GM12864 (cell line): ENCODE measurements at regions not wholly inside any gene's neighbourhood (a gene's known extent, or its start where the extent isn't known, plus 50 kb on each side); places are given as distances from the start of the nearest gene placed in this dataset.

Experiments
- DNase-seq: peaks from one replicate; pipeline ENCODE4 v3.0.0-alpha.2; 2011; ENCODE audit warnings: low read depth
- H3K4me3 ChIP-seq: 2 replicates; pipeline ENCODE4 v1.5.1; 2011; ENCODE audit warnings: mild to moderate bottlenecking, low read depth, low read length, control low read depth
- CTCF ChIP-seq: IDR thresholded peaks from 2 replicates; pipeline ENCODE4 v1.5.1; 2011; ENCODE audit warnings: low read depth, mild to moderate bottlenecking, moderate library complexity, low read length, control low read depth, inconsistent platforms; ENCODE audit errors: missing control alignments

DNA sequence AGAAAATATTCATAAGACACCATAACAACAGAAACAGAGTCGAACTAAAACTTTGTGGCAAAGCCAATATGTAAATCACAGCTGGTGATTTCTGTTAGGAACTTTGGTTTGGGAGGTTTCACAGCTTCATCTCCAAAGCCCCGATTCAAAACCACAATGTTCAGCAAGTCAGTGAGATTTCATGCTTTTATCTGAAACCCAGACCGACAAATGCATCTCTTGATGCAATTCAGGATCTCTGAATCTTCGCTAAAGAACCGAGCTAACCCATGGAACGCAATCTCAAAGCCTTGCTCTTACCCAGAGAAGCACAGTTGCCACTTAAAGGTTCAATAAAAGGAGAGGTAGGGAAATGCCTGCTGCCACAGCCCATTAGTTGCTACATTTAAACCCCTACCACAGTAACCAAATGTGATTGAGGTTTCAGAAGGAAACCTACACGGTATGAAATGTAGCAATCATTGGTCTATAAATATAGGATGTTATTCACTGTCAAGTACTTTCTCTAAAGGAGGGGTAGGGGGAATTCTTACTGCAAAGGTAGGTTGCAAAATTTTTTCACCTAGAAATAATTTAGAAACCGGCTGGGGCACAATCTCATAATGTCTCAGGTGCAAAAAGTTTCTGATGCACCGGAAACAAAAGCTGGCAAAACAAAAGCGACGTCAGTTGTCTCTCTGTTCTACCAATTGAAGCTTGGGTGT lies 381.0 kb upstream of the ARID1B start:
- peak; percentile 74 for DNase-seq
- TF ChIP-seq CTCF: no peak
- H3K4me3 ChIP-seq: peak overlapping the region; percentile 40; the same call in 1 of the 2 replicates

DNA sequence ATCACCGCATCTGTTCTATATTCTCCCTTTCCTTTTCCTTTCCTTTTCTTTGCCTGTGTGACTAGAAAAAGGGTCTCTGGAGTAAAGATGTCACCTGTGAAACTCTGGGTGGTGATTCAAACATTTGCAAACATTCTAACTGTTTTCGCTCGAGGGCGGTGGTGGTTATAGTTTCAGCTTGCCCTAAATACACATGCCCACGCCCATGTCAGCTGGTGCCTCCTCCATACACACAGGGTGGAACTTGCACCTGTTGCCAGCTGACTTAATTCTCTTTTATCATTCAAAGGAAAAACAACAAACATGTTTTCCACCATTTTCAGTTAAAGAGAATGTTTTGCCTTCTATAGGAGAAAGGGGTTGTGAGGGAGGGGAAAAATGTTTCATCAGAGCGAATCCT lies 381.9 kb upstream of the ARID1B start:
- H3K4me3 ChIP-seq: peak overlapping the region; percentile 14; the same call in 1 of the 2 replicates
- DNase-seq: peak; percentile 68
- TF ChIP-seq CTCF: no peak

GRCh38 chr6:156392648-156393047 lies 384.5 kb upstream of the ARID1B start:
- no peak for TF ChIP-seq CTCF
- no peak overlapping the region for H3K4me3 ChIP-seq
- no peak for DNase-seq

GRCh38 chr6:156391977-156392376 lies 385.2 kb upstream of the ARID1B start:
- H3K4me3 ChIP-seq: no peak overlapping the region
- DNase-seq: no peak
- no peak for TF ChIP-seq CTCF

- no peak for TF ChIP-seq CTCF
These were observed 386.0 kb upstream of the ARID1B start for GRCh38 chr6:156391061-156391672.

GRCh38 chr6:156390621-156391020 lies 386.6 kb upstream of the ARID1B start:
- no peak for DNase-seq
- no peak for TF ChIP-seq CTCF
- H3K4me3 ChIP-seq: no peak overlapping the region

More at GRCh38 chr6:156391061-156391672, 386.0 kb upstream of the ARID1B start:
- H3K4me3 ChIP-seq: no peak overlapping the region
- DNase-seq: no peak

GRCh38 chr6:156389296-156389695 lies 387.9 kb upstream of the ARID1B start:
- TF ChIP-seq CTCF: no peak

More at GRCh38 chr6:156389296-156389695, 387.9 kb upstream of the ARID1B start:
- DNase-seq: no peak
- no peak overlapping the region for H3K4me3 ChIP-seq
